ENCODE measurements at regions not wholly inside any gene's neighbourhood (a gene's known extent, or its start where the extent isn't known, plus 50 kb on each side); places are given as distances from the start of the nearest gene placed in this dataset.
"Not testable (repeated sequence)": the region's sequence is repeated elsewhere in the genome, so short reads cannot be mapped to it uniquely, and the experiment has no call there.

DNA sequence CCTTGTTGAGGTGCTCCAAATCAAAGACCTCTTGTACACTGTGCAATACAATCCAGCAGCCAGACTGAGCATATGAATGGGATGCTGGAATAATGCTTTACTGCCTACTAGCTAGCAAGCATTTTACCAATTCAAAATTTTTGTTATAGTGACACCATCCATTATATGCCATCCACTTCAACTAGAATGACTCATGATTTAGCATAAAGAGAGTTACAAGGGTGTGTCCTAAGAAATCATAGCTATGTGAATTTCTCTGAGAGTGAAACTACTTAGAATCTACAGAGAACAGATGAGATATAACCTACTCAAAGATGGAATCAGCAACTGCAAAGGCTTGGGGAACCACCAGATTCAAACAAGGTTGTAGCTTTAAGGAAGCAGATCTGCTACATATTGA lies 221.9 kb downstream of the LHFPL1 start:
- Histone ChIP-seq H3K4me3 (no peak overlapping the region), H3K36me3 (no peaks in the 10 kb centered on the region), H3K4me1 (no peaks in the 10 kb centered on the region), H3K9me3 (no peaks in the 10 kb centered on the region), H3K27ac (no peak overlapping the region), H3K27me3 (peaks cover 0 to 4% (median 0%) of the 10 kb centered on the region in 4 donors)
- DNase-seq: no peak
- TF ChIP-seq, protein P1, sequence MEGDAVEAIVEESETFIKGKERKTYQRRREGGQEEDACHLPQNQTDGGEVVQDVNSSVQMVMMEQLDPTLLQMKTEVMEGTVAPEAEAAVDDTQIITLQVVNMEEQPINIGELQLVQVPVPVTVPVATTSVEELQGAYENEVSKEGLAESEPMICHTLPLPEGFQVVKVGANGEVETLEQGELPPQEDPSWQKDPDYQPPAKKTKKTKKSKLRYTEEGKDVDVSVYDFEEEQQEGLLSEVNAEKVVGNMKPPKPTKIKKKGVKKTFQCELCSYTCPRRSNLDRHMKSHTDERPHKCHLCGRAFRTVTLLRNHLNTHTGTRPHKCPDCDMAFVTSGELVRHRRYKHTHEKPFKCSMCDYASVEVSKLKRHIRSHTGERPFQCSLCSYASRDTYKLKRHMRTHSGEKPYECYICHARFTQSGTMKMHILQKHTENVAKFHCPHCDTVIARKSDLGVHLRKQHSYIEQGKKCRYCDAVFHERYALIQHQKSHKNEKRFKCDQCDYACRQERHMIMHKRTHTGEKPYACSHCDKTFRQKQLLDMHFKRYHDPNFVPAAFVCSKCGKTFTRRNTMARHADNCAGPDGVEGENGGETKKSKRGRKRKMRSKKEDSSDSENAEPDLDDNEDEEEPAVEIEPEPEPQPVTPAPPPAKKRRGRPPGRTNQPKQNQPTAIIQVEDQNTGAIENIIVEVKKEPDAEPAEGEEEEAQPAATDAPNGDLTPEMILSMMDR (IDR thresholded peaks at IDR 0.05): no peak
- intact Hi-C loops (cut with DNase I): no loop called here
- no peak for ATAC-seq
- no peak for FAIRE-seq

DNA sequence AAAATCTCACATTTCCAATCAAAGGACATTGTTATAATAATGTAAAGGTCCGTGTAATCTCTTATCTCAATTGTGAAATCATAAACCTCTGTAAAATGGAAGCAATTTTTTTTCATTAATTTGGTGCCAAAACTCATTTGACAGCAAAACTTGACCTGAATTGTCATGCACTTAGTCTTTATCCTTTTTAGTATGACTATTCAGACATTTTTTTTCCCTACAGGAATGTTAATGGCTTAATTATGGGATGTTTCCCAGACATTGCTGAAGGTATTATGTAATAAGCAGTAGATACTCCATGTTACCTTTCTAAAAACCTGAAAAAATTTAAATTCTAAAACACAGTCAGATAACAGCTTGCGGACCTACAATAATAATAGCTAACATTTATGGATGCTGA lies 228.9 kb downstream of the LHFPL1 start:
- H3K36me3 ChIP-seq: no peaks in the 10 kb centered on the region
- 39 to 54% methylated on average over 2 of the region's 2 CpGs for WGBS, 2 donors
- no peak overlapping the region for H3K4me3 ChIP-seq
- H3K27me3 ChIP-seq: no peaks in the 10 kb centered on the region
- FAIRE-seq (no peak), DNase-seq (no peak), ATAC-seq (no peak)
- no peaks in the 10 kb centered on the region for H3K4me1 ChIP-seq
- no peaks in the 10 kb centered on the region for H3K9me3 ChIP-seq
- TF ChIP-seq, protein P1 (IDR thresholded peaks at IDR 0.05): no peak
- H3K27ac ChIP-seq: no peak overlapping the region
- intact Hi-C loops (cut with DNase I): no loop called here

DNA sequence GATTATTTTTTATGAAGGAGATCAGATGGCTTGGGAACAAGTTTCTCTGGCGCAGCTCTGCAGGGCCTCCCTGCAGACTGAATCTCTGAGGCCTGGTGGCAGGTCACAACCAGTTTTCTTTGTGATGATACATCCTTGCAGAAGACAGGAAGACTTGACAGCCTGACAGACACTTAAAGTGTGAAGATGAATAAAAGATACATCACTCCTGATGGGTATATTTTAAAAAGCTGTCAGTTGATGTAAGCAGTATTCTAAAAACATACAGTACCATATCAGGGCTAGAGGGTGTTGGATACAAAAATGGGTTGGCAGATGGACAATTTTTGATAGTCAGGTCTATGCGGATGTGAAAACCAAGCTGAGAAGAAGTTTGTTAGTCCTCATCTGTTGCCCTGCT lies 239.5 kb downstream of the LHFPL1 start:
- no peak overlapping the region for H3K27ac ChIP-seq
- TF ChIP-seq, protein P1 (IDR thresholded peaks at IDR 0.05): no peak
- H3K4me3 ChIP-seq: no peak overlapping the region
- peaks cover 0 to 18% (median 0%) of the 10 kb centered on the region in 4 donors for H3K27me3 ChIP-seq
- ATAC-seq (no peak), DNase-seq (no peak), FAIRE-seq (no peak)
- no peaks in the 10 kb centered on the region for H3K9me3 ChIP-seq
- intact Hi-C loops (cut with DNase I): no loop called here
- no peaks in the 10 kb centered on the region for H3K36me3 ChIP-seq
- 63 to 88% methylated on average over 2 of the region's 2 CpGs for WGBS, 2 donors
- no peaks in the 10 kb centered on the region for H3K4me1 ChIP-seq

DNA sequence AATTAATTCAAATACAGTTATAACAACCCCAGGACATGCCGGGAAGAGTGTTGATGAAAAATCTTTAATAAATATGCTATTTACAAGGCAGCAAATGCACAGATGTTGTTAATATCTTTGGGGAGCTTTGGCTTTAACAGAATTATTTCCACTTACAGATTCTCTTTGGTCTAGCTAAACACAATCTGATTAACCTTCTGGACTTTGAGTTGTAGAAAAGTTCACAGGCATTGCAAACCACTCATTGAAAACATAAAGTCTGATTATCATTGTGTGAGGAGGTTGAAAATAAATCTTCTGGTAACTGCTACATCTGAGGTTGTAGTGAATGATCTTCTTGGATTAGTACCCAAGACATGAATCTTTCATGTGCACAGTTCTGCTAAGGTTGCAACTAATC lies 255.6 kb downstream of the LHFPL1 start:
- Histone ChIP-seq H3K4me3 (no peak overlapping the region), H3K9me3 (no peaks in the 10 kb centered on the region), H3K27ac (no peak overlapping the region), H3K27me3 (no peaks in the 10 kb centered on the region), H3K4me1 (no peaks in the 10 kb centered on the region), H3K36me3 (no peaks in the 10 kb centered on the region)
- FAIRE-seq: no peak
- intact Hi-C loops (cut with DNase I): no loop called here
- TF ChIP-seq, protein P1 (IDR thresholded peaks at IDR 0.05): no peak
- 70 to 79% methylated on average over 1 of the region's 1 CpG for WGBS, 2 donors
- no peak for ATAC-seq
- DNase-seq: no peak

DNA sequence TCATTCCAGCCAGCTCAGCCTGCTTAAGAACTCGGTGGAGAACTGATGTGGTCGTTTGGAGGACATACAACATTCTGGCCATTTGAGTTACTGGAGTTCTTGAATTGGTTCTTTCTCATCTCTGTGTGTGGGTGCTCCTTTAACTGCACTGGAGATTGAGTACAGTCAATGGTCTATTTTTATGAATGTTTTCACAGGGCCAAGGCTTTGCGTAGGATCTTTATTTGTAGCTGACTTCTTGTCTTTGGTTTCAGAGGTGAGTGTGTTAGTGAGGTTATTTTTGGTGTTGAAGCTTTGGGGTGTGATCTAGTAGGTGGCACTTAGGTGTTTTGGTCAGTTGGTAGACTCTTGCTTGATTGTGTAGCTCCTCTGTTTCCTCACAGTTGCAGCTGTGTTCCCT lies 288.4 kb downstream of the LHFPL1 start:
- FAIRE-seq: no peak

DNA sequence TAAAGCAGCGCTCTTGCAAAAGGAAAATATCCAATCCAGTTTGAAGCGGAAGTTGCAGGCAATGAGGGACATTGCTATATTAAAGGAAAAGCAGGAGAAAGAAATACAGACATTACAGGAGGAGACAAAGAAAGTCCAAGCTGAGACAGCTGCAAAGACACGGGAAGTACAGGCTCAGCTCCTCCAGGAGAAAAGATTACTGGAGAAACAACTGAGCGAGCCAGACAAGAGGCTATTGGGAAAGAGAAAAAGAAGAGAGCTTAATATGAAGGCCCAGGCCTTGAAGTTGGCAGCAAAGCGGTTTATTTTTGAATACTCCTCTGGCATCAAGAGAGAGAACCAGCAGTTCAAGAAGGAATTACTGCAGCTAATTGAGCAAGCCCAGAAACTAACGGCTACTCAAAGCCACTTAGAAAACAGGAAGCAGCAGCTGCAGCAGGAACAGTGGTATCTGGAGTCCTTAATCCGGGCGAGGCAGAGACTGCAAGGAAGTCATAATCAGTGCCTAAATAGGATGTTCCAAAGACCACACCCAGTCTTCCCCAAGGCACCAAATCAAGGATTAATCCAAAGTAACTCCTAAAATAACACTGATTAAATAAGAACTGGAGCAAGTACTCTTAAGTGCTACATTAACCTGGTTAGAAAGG lies 298.0 kb downstream of the LHFPL1 start:
- 49 to 51% methylated on average over 8 of the region's 8 CpGs for WGBS, 2 donors
- H3K36me3 ChIP-seq; H3K4me1 ChIP-seq; ATAC-seq; FAIRE-seq; DNase-seq; intact Hi-C loops (cut with DNase I); H3K27ac ChIP-seq; H3K4me3 ChIP-seq; H3K9me3 ChIP-seq: not testable (repeated sequence)
- H3K27me3 ChIP-seq: peaks cover 0 to 19% (median 4%) of the 10 kb centered on the region in 4 donors

More for the DNA sequence above, 288.4 kb downstream of the LHFPL1 start:
- WGBS, 2 donors: 41 to 44% methylated on average over 3 of the region's 3 CpGs
- TF ChIP-seq, protein P1 (IDR thresholded peaks at IDR 0.05): no peak
- intact Hi-C loops (cut with DNase I): no loop called here
- H3K9me3 ChIP-seq: no peaks in the 10 kb centered on the region
- H3K4me1 ChIP-seq: no peaks in the 10 kb centered on the region
- H3K27me3 ChIP-seq: peaks cover 0 to 9% (median 0%) of the 10 kb centered on the region in 4 donors
- DNase-seq: no peak
- H3K4me3 ChIP-seq: no peak overlapping the region
- no peak overlapping the region for H3K27ac ChIP-seq
- H3K36me3 ChIP-seq: no peaks in the 10 kb centered on the region
- ATAC-seq: no peak
